GM10248 (cell line): ENCODE measurements at regions not wholly inside any gene's neighbourhood (a gene's known extent, or its start where the extent isn't known, plus 50 kb on each side); places are given as distances from the start of the nearest gene placed in this dataset.

Source experiments
- CTCF ChIA-PET: fragments of 300-600 bp; sonication (Branson Sonifier 250); formaldehyde crosslinking; extraction: SDS; loops from one replicate; lab custom pipeline; 2021; ENCODE audit warnings: antibody characterized with exemption; lab: Yijun Ruan, JAX
- POLR2A ChIA-PET: fragments of 350-650 bp; sonication (Branson Sonifier 250); formaldehyde crosslinking; extraction: SDS; loops from one replicate; lab custom pipeline; 2020; ENCODE audit warnings: antibody characterized with exemption; lab: Yijun Ruan, JAX
- DNase-seq: peaks from one replicate; pipeline ENCODE4 v3.0.0; 2012; ENCODE audit errors: extremely low spot score
- TF ChIP-seq, protein P1 (sequence below): IDR thresholded peaks from 2 replicates; pipeline ENCODE4 v1.5.1; 2012; ENCODE audit warnings: mild to moderate bottlenecking, low read depth; ENCODE audit errors: extremely low read depth, missing control alignments, control extremely low read depth

DNA sequence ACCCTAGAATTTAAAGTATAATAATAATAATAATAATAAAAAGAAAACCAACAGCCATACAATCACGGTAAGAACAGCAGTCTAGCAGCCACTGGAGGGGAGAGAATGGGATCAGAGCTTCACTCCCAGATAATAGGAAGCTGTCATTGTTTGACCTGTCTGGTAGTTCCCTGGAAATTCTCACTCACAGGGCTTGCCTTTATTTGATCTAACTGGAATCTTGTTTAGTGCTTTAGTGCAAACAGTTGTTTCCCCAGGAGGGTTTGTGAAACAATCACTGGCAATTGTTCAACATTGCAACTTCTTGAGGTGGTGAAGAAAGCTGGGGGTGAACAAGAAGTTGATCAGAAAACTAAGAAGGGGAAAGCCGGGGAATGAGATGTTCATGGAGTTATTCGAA is 68.7 kb upstream of the PTCSC3 start:
- POLR2A ChIA-PET = no interaction called here
- CTCF ChIA-PET = interaction anchor here (0.7 to 1.2 kb wide), 2 partner anchors 11 to 295 kb away, joined by 3 read pairs; no protein-coding TSS in a partner anchor
- no peak for DNase-seq
- TF ChIP-seq, protein P1, sequence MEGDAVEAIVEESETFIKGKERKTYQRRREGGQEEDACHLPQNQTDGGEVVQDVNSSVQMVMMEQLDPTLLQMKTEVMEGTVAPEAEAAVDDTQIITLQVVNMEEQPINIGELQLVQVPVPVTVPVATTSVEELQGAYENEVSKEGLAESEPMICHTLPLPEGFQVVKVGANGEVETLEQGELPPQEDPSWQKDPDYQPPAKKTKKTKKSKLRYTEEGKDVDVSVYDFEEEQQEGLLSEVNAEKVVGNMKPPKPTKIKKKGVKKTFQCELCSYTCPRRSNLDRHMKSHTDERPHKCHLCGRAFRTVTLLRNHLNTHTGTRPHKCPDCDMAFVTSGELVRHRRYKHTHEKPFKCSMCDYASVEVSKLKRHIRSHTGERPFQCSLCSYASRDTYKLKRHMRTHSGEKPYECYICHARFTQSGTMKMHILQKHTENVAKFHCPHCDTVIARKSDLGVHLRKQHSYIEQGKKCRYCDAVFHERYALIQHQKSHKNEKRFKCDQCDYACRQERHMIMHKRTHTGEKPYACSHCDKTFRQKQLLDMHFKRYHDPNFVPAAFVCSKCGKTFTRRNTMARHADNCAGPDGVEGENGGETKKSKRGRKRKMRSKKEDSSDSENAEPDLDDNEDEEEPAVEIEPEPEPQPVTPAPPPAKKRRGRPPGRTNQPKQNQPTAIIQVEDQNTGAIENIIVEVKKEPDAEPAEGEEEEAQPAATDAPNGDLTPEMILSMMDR = no peak

DNA sequence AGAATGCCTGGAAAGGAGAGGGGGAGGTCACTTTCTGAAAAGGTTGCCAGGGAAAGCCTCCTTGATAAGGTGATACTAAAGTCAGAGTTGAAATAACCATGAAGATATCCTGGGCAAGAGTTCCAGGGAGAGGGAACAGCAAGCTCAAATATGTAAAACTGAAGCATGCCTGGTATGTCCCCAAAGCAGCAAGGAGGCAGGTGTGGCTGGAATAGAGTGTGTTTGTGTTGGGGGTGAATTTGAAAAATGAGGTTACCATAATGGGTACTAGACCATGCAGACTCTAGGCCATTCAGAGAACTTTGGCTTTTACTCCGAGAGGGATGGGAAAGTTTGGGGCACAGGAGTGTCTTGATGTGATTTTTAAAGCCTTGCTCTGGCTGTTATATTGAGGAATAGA is 66.7 kb upstream of the PTCSC3 start:
- CTCF ChIA-PET = interaction anchor here (0.7 kb wide), 1 partner anchor 9 kb away, joined by 4 read pairs; no protein-coding TSS in a partner anchor
- TF ChIP-seq, protein P1 = no peak
- no peak for DNase-seq
- POLR2A ChIA-PET = no interaction called here

DNA sequence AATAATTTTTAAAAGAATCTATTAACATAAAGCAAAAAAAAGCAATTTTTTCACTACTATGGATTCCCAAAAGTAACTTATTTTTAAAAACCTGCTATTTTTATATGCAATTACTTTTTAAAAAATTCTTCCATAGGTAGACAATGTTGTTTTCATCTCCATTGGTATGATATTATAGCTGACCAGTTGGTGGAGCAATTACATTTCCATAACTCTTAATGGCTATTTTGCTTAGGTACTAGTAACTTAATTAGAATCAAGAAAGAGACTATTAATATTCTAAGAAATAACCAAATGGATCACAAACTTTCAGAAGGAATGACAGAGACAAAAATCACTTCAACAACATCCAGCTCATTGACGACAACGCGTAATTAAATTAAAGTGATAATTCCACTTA is 64.7 kb upstream of the PTCSC3 start:
- ChIA-PET CTCF (interaction anchor here (0.7 to 1.4 kb wide), 3 partner anchors 9 to 133 kb away, joined by 3 to 7 read pairs (median 3); no protein-coding TSS in a partner anchor), POLR2A (no interaction called here)
- TF ChIP-seq, protein P1 = no peak
- DNase-seq = no peak

DNA sequence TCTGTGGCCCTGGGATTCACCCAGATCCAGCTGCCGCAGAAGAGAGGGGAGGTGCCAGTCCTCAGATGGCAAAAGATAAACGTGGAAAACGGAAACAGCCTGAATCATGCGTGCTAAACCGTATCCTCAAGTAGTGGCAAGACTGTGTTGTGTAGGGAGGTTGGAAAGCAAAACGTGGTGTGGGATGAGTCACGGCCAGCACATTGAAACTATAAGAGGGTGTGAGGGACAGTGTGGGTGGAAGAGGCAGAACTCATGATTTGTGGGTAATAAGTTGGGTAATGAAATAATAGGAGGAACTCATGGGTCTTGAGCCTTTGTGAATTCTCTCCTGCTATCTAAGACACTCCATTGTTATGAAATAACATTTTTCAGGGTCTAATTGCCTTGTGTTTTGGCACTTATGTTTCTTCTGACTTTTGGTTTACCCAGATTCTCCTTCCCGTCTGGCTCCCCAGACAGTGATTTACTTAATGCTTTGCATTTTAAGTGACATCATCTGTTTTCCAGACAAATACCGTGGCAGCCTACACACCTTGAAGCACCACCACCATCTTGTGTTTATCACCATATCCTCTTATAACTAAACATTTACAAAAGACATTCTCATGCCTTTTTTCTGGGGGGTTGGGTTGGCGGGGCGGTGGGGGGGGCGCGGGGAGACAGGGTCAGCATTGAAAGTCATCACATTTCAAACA is 62.3 kb upstream of the PTCSC3 start:
- TF ChIP-seq, protein P1 = no peak
- ChIA-PET CTCF (no interaction called here), POLR2A (no interaction called here)
- no peak for DNase-seq

DNA sequence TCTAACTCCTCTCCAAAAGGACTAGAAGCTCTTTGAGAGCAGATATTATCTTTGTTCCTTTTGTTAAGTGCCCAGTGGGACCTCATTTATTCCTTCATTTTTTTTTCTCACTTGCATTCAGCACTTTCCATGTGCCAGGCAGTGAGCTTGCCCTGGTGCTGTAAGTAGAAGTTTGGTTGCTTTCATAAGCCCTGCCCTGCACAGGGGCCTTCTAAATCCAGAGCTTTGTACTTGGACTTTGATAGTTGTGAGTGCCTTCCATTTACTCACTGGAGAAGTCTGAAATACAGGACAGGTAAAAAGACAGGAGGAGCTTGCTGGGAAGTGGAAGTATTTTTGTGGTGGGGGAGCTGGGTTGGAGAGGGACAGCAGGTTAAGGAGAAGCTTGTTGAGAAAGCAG is 56.7 kb upstream of the PTCSC3 start:
- no peak for DNase-seq
- TF ChIP-seq, protein P1 = no peak
- ChIA-PET POLR2A (no interaction called here), CTCF (interaction anchor here (1.2 to 1.4 kb wide), 2 partner anchors 141 to 142 kb away, joined by 3 to 5 read pairs; no protein-coding TSS in a partner anchor)

DNA sequence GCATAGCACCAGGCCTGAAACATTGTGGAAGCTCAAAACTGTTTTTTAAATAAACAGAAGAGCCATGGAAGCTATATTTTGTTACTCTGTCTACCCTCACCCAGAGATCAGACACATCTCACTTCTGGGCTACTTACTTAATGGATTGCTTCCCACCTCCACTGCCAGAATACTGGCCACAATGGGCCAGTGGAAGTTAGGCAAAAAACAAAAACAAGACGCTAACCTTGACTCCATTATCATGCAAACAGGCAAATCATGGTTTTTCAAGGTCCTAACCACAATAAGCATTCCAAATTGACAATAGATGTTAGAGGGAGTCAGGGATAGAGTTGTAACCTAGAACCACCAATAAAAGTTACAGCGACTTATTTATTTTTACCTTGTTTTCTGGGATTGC is 52.7 kb upstream of the PTCSC3 start:
- POLR2A ChIA-PET = no interaction called here
- TF ChIP-seq, protein P1 = no peak
- DNase-seq = no peak
- CTCF ChIA-PET = no interaction called here
